Spleen (tissue), 11 donors: ENCODE measurements at regions not wholly inside any gene's neighbourhood (a gene's known extent, or its start where the extent isn't known, plus 50 kb on each side); places are given as distances from the start of the nearest gene placed in this dataset.

ENCODE experiments used
- DNase-seq: peaks from one replicate; pipeline ENCODE4 v3.0.0-alpha.2; 2020
- H3K27ac ChIP-seq, 8 donors: fragments of 200-600 bp; sonication (generic) in 7 of 8; 1 replicate in 4 of 8; 2 replicates in 4 of 8; pipeline versions ENCODE4 v1.5.0 to v1.8.0; 2016 to 2021; ENCODE audit warnings: inconsistent platforms in 4 of 8, mild to moderate bottlenecking in 4 of 8, moderate library complexity in 1 of 8
- H3K27me3 ChIP-seq, 7 donors: fragments of 200-600 bp; sonication (generic) in 6 of 7; replicated peaks in 1 of 7; 1 replicate in 4 of 7; 2 replicates in 3 of 7; pipeline versions ENCODE4 v1.5.0 to v1.8.0; 2016 to 2021; ENCODE audit warnings: inconsistent platforms in 3 of 7, mild to moderate bottlenecking in 1 of 7
- H3K36me3 ChIP-seq, 6 donors: fragments of 200-600 bp; sonication (generic) in 5 of 6; 1 replicate in 4 of 6; 2 replicates in 2 of 6; pipeline versions ENCODE4 v1.5.0 to v1.8.0; 2016 to 2021; ENCODE audit warnings: inconsistent platforms in 2 of 6
- H3K4me1 ChIP-seq, 6 donors: fragments of 200-600 bp; sonication (generic) in 5 of 6; 1 replicate in 3 of 6; 2 replicates in 3 of 6; pipeline versions ENCODE4 v1.5.0 to v1.8.0; 2016 to 2021; ENCODE audit warnings: inconsistent platforms in 3 of 6
- H3K4me3 ChIP-seq, 8 donors: fragments of 200-600 bp; sonication (generic) in 7 of 8; 1 replicate in 4 of 8; 2 replicates in 4 of 8; pipeline versions ENCODE4 v1.5.0 to v1.8.0; 2016 to 2021; ENCODE audit warnings: inconsistent platforms in 4 of 8, mild to moderate bottlenecking in 4 of 8, moderate library complexity in 2 of 8
- H3K9me3 ChIP-seq, 8 donors: fragments of 200-600 bp; sonication (generic) in 7 of 8; 1 replicate in 4 of 8; 2 replicates in 4 of 8; pipeline versions ENCODE4 v1.5.0 to v1.8.0; 2016 to 2021; ENCODE audit warnings: inconsistent platforms in 4 of 8
- POLR2A ChIP-seq, 3 donors: fragments of 450-650 bp; IDR thresholded peaks; one replicate each; pipeline ENCODE4 v1.5.1; 2017; ENCODE audit warnings: antibody characterized with exemption in 3 of 3, mild to moderate bottlenecking in 1 of 3
- POLR2AphosphoS5 ChIP-seq, 3 donors: sonication (generic); formaldehyde crosslinking; IDR thresholded peaks; one replicate each; pipeline ENCODE4 v1.5.1; 2017; ENCODE audit warnings: antibody characterized with exemption in 3 of 3
- WGBS, 5 donors: extraction: QIAGEN DNeasy Blood & Tissue Kit in 3 of 5; methylation state at CpG; one replicate each; pipeline versions ENCODE4 v1.1.5 to v1.1.7; 2013 to 2018; 5-methylcytosine and 5-hydroxymethylcytosine counted together
- intact Hi-C: fragments of 100-400 bp; cut with DNase I; formaldehyde crosslinking; loops from one replicate; pipeline ENCODE4 v1.15.0; 2023; ENCODE audit warnings: low total_unique reads
- TF ChIP-seq, protein P1 (sequence below), 11 experiments: fragments of 200-600 bp in 7 of 11; fragments of 450-650 bp in 4 of 11; sonication (generic) in 4 of 11; IDR thresholded peaks in 8 of 11; conservative IDR thresholded peaks in 3 of 11; 1 replicate in 7 of 11; 2 replicates in 4 of 11; pipeline versions ENCODE4 v1.4.0 to v1.8.0; 2016 to 2021; ENCODE audit warnings: antibody characterized with exemption in 11 of 11, inconsistent platforms in 4 of 11, mild to moderate bottlenecking in 1 of 11
- donor health status: healthy with polysubstance abuse.
- donor health status: DM: no; HTN: no; CAD: no; lungs with moderate emphysema.
- donor health status: DM: no; HTN: no; CAD: no.
- donor health status: Bipolar disorder and iron deficiency.
- donor health status: healthy.
- donor health status: DM: no; HTN: no; CAD: no.
- donor health status: DM: yes; HTN: yes; CAD: no.

DNA sequence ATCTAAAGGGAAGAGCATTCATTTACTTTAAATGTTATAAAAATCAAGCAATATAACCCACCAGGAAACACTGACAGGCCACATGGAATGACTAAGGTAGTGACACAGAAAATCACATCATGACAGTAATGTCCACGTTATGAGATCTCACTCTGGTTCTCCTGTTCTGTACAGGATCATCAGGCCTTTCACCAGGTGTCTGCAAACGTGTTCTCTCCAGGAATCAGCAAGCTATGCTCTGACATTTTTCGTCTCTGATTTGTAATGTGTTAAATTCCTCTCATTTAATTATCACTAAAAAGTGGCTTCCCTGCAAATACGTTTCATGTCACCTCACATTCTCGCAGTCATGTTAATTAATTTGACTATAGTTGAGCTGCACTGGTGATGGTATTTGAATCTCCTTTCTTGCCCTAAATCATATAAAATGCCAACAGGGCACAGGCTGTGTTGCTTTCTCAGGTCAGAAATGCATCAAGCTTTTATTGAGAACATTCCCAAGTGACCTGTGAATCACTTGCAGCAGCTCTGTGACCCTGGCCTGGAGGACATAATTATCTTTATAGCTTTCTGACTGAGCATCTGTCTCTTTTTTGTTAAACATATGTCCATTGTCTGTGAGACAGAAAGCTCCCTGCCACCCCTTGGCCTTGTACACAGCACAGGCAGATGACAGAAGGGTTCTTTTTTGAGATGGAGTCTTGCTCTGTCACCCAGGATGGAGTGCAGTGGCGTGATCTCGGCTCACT, 196.2 kb downstream of the DIRAS2 start:
- intact Hi-C loops, result no loop called here

DNA sequence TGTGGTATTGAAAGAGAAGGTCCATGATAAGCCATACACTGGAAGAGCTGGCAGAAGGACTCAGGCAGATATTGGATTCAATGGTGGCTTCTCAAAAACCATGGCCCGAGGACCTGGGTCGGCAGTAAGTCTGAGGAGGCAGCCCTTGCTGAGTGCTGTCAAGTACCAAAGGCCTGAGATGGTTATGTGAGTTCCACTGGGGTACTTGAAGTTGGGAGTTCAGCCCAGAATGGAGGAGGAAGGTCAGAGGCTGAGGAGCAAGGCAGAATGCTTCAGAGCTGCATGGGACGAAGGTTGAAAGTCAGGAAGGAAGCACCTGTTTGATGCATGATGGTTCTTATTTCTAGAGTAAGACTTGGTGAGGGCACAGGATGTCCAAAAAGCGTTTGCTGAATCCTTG, 194.9 kb downstream of the DIRAS2 start:
- Histone ChIP-seq H3K4me3 (no peak overlapping the region), H3K9me3 (no peaks in the 10 kb centered on the region), H3K27ac (no peak overlapping the region), H3K4me1 (no peaks in the 10 kb centered on the region), H3K27me3 (peaks cover 0 to 22% (median 0%) of the 10 kb centered on the region in 7 donors), H3K36me3 (no peaks in the 10 kb centered on the region)
- TF ChIP-seq POLR2AphosphoS5 (IDR thresholded peaks at IDR 0.05), result no peak
- TF ChIP-seq, protein P1, sequence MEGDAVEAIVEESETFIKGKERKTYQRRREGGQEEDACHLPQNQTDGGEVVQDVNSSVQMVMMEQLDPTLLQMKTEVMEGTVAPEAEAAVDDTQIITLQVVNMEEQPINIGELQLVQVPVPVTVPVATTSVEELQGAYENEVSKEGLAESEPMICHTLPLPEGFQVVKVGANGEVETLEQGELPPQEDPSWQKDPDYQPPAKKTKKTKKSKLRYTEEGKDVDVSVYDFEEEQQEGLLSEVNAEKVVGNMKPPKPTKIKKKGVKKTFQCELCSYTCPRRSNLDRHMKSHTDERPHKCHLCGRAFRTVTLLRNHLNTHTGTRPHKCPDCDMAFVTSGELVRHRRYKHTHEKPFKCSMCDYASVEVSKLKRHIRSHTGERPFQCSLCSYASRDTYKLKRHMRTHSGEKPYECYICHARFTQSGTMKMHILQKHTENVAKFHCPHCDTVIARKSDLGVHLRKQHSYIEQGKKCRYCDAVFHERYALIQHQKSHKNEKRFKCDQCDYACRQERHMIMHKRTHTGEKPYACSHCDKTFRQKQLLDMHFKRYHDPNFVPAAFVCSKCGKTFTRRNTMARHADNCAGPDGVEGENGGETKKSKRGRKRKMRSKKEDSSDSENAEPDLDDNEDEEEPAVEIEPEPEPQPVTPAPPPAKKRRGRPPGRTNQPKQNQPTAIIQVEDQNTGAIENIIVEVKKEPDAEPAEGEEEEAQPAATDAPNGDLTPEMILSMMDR (IDR thresholded peaks at IDR 0.05 in 8 of 11, conservative IDR thresholded peaks at IDR 0.05 in 3 of 11), result no peak
- no peak for TF ChIP-seq POLR2A (IDR thresholded peaks at IDR 0.05)
- intact Hi-C loops, result no loop called here
- 65 to 76% (median 71%) methylated on average over 4 of the region's 4 CpGs for WGBS, 5 donors
- no peak for DNase-seq

More for the DNA sequence above, 196.2 kb downstream of the DIRAS2 start:
- TF ChIP-seq, protein P1 (IDR thresholded peaks at IDR 0.05 in 8 of 11, conservative IDR thresholded peaks at IDR 0.05 in 3 of 11), result no peak
- TF ChIP-seq POLR2A (IDR thresholded peaks at IDR 0.05) (no peak), POLR2AphosphoS5 (IDR thresholded peaks at IDR 0.05) (no peak)
- Histone ChIP-seq H3K27ac (no peak overlapping the region), H3K9me3 (no peaks in the 10 kb centered on the region), H3K36me3 (no peaks in the 10 kb centered on the region), H3K4me1 (no peaks in the 10 kb centered on the region), H3K27me3 (peaks cover 0 to 30% (median 0%) of the 10 kb centered on the region in 7 donors), H3K4me3 (no peak overlapping the region)
- WGBS, 5 donors, result 70 to 87% (median 77%) methylated on average over 7 of the region's 7 CpGs
- no peak for DNase-seq

DNA sequence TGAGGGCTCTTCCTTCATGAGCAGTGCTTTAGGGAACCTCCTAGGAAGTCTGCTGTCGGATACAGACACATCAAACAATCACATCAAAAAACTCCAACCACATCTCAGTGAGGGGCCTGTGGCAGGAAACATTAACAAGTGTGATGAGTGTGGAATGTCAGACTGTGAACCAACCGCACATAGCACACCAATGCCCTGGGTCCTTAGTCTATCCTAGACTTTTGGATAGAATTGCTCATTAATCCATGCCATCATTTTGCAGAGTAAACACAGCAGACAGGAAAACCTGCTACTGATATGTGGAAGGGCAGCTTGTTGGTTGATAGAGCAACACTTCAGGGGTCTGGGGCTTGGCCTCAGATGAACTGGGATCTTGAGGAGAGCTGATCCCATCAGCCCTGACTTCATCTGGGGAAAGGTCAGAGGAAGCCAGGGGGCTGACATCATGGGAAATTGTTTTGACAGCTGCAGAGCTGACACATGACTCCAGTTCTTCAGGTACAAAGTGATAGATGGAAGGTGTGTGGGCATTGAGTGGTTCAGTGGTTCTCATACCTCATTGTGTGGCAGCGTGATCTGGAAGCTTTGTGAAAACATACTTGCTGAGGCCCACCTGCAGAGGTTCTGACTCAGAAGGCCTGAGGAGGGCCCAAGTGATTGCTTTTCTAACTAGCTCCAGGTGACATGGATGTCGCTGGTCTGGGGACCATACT, 193.3 kb downstream of the DIRAS2 start:
- intact Hi-C loops, result no loop called here
- Histone ChIP-seq H3K27ac (no peak overlapping the region), H3K4me1 (no peaks in the 10 kb centered on the region), H3K27me3 (peaks cover 0 to 22% (median 0%) of the 10 kb centered on the region in 7 donors), H3K4me3 (no peak overlapping the region), H3K9me3 (peaks cover 0 to 8% (median 0%) of the 10 kb centered on the region in 8 donors), H3K36me3 (no peaks in the 10 kb centered on the region)
- WGBS, 5 donors, result 65 to 91% (median 68%) methylated on average over 4 of the region's 4 CpGs
- no peak for DNase-seq
- TF ChIP-seq, protein P1 (IDR thresholded peaks at IDR 0.05 in 8 of 11, conservative IDR thresholded peaks at IDR 0.05 in 3 of 11), result no peak
- TF ChIP-seq POLR2A (IDR thresholded peaks at IDR 0.05) (no peak), POLR2AphosphoS5 (IDR thresholded peaks at IDR 0.05) (no peak)

DNA sequence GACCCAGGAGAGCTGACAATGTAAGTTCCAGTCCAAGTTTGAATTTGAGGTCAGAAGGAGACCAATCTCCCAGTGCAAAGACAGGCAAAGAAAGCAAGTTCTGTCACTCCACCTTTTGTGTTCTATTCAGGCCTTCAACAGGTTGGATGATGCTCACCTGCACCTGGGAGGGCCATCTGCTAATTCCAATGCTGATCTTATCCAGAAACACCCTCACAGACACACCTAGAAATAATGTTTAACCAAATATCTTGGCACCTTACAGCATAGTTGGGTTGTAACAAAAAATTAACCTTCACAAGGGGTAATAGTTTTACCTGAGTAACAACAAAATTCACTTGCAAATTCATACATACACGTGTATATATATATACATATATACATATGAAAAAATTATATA, 190.8 kb downstream of the DIRAS2 start:
- Histone ChIP-seq H3K36me3 (no peaks in the 10 kb centered on the region), H3K27ac (no peak overlapping the region), H3K27me3 (peaks cover 0 to 11% (median 0%) of the 10 kb centered on the region in 7 donors), H3K4me3 (no peak overlapping the region), H3K9me3 (peaks cover 0 to 8% (median 0%) of the 10 kb centered on the region in 8 donors), H3K4me1 (no peaks in the 10 kb centered on the region)
- DNase-seq, result no peak
- 0 to 89% (median 0%) methylated on average over 1 of the region's 1 CpG for WGBS, 5 donors
- TF ChIP-seq POLR2A (IDR thresholded peaks at IDR 0.05) (no peak), POLR2AphosphoS5 (IDR thresholded peaks at IDR 0.05) (no peak)
- TF ChIP-seq, protein P1 (IDR thresholded peaks at IDR 0.05 in 8 of 11, conservative IDR thresholded peaks at IDR 0.05 in 3 of 11), result no peak
- intact Hi-C loops, result no loop called here
